HG03575 (cell line): ENCODE measurements at regions not wholly inside any gene's neighbourhood (a gene's known extent, or its start where the extent isn't known, plus 50 kb on each side); places are given as distances from the start of the nearest gene placed in this dataset.
"Not testable (repeated sequence)": the region's sequence is repeated elsewhere in the genome, so short reads cannot be mapped to it uniquely, and the experiment has no call there.

ENCODE experiments used
- ATAC-seq: cut with Tn5 transposase; IDR thresholded peaks from one replicate; pipeline ENCODE4 v1.9.1; 2021; ENCODE audit not compliant: unreplicated experiment, insufficient number of reproducible peaks, low FRiP score; ENCODE audit errors: extremely low read depth

GRCh38 chr18:70390371-70391090, 101.7 kb downstream of the SOCS6 start:
- no peak for ATAC-seq

GRCh38 chr18:70389036-70389435, 100.2 kb downstream of the SOCS6 start:
- not testable (repeated sequence) for ATAC-seq

DNA sequence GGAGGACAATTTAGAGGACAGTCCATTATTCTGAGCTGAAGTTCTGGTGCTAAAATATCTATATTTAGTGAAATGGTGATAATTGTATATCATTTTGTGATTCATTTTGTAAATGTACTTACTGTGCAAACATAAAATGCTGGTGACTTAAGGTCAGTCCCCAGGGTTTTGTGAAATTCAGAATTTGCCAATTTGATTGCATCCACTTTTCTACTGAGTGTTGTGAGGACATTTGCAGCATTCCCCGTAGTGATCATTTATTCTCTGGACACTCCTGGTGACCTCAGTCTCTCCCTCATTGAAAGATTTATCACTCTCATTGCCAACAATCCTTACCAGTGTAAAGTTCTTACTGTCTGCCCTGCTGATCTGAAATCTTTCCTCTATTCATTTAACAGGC, 98.2 kb downstream of the SOCS6 start:
- no peak for ATAC-seq

- no peak for ATAC-seq
Observed at GRCh38 chr18:70386582-70386981, 97.7 kb downstream of the SOCS6 start.

DNA sequence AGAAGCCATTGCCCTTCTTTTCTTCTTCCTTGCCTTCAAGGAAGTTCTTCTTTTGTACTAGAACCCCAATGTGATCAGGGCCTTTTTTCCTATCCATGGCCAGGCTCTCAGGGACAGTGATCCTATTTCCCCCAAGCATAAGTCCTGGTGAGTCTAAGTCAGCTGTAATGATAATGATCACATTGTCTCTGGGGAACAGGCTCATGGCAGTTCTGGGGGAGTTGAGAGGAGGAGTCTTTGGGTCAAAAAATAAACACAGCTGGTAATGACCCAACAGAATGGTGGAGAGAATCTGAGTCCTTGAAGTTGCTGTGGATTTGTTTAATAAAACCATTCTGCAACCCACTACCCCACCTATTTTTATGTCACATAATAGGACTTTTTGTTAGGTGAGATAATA, 96.6 kb downstream of the SOCS6 start:
- no peak for ATAC-seq

DNA sequence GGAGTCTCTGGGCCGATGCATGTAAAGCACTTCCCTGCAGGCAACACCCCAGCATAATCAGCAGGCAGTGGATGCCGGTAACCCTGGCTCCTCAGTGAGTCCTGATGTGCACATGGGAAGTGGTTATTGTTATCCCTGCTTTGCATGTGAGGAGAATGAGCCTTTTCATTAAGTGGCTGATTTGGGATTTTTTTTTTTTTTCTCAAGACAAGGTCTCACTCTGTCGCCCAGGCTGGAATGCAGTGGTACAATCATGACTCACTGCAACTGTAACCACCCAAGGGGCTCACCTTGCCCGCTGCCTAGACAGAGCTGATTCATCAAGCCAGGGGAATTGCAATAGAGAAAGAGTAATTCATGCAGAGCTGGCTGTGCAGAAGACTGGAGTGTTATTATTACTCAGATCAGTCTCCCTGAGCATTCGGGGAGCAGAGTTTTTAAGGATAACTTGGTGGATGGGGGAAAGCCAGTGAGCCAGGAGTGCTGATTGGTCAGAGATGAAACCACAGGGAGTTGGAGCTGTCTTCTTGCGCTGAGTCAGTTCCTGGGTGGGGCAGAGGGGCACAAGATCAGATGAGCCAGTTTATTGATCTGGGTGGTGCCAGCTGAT, 95.4 kb downstream of the SOCS6 start:
- no peak for ATAC-seq

DNA sequence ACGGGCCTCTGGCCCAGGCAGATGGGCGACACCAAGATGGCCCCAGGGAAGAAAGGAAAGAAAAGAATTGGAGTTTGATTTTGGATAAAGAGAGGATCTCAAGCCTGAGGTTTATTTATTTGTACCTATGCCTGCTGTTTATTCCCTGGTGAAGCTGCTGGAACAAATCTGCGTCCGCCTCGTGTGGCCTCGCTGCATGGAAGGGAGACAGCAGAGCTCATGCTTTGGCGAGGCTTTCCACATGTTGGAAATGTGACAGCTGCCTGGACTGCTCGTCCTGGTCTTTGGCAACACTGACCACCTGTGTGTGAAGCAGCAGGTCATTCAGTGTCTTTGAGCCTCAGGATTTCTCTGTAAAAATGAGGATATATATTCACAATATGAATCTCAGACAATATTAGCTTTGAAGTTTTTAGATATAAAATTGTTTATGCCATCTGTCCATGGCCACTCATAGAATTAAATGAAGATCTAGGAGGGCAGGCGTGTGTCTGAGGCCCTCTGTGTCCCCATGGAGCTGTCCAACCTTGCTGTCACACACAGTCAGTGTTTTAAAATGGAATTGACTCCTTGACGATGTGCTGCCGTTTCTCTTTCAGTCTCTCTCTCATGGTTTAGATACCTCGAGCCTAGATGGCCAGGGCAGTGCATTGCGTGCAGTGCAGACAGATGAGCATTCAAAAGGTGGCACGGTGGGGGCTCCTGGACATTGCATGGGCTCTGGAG, 94.3 kb downstream of the SOCS6 start:
- no peak for ATAC-seq

GRCh38 chr18:70382017-70382416, 93.2 kb downstream of the SOCS6 start:
- ATAC-seq = no peak

DNA sequence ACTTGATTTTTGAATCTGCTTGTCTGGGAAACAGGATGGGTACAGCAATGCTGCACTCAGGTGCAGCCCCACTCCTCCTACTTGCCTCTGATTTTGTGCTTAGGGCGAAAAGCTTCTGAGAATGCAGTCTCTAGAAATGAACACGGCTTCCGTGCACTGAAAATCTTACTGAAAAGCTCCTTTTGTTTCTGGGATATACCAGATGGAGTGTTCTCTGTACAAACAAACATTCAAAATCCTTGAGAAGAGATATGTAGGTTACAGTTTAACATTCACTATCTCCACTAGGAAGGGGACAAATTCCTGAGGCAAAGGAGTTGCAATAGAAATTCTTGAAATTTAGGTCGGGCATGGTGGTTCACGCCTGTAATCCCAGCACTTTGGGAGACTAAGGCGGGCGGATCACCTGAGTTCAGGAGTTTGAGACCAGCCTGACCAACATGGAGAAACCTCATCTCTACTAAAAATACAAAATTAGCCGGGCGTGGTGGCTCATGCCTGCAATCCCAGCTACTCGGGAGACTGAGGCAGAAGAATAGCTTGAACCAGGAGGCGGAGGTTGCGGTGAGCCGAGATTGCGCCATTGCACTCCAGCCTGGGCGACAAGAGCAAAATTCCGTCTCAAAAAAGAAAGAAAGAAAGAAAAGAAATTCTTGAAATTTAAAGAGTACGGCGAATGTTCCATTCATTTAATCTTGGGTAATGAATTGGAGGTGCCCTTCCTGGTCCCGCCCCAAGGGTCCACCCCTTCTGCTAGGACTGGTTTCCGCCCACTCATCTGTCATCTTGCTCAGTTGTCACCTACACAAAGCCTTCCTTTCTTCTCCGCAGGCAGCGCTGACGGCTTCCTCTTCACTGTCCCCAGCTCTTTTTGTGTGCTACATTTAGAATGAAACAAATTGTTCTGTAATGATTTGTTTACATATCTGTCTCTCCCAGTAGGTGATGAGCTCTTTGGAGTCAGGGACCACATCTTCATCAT, 92.4 kb downstream of the SOCS6 start:
- no peak for ATAC-seq
